ENCODE measurements at regions not wholly inside any gene's neighbourhood (a gene's known extent, or its start where the extent isn't known, plus 50 kb on each side); places are given as distances from the start of the nearest gene placed in this dataset.

- DNase-seq: no peak
- no peaks in the 10 kb centered on the region for H3K4me1 Mint-ChIP-seq (ENCODE audit: low read depth, unreplicated experiment)
- H3K27me3 Mint-ChIP-seq (ENCODE audit: unreplicated experiment): no peaks in the 10 kb centered on the region
- peaks cover 4% of the 10 kb centered on the region for H3K9me3 Mint-ChIP-seq (ENCODE audit: low read depth, unreplicated experiment)
- no peak overlapping the region for H3K27ac Mint-ChIP-seq (ENCODE audit: unreplicated experiment)
- no peak for TF ChIP-seq CTCF (IDR thresholded peaks at IDR 0.05; ENCODE audit: unreplicated experiment)
- no TSS peak for BruUV-seq (replicated peaks)
- H3K4me3 Mint-ChIP-seq (ENCODE audit: low read depth, unreplicated experiment): no peak overlapping the region
- CTCF ChIA-PET: no interaction called here
- H3K36me3 Mint-ChIP-seq (ENCODE audit: insufficient read depth, unreplicated experiment): no peaks in the 10 kb centered on the region
- intact Hi-C loops (cut with micrococcal nuclease; ENCODE audit: unreplicated experiment): no loop called here
Measured at GRCh38 chrX:113421432-113421831, 580.8 kb upstream of the AMOT start.

GRCh38 chrX:113412106-113412505 lies 571.5 kb upstream of the AMOT start:
- no peak for DNase-seq
- H3K36me3 Mint-ChIP-seq (ENCODE audit: insufficient read depth, unreplicated experiment): no peaks in the 10 kb centered on the region
- H3K4me3 Mint-ChIP-seq (ENCODE audit: low read depth, unreplicated experiment): no peak overlapping the region
- H3K27me3 Mint-ChIP-seq (ENCODE audit: unreplicated experiment): no peaks in the 10 kb centered on the region
- no peak overlapping the region for H3K27ac Mint-ChIP-seq (ENCODE audit: unreplicated experiment)
- no TSS peak for BruUV-seq (replicated peaks)
- peaks cover 2% of the 10 kb centered on the region for H3K9me3 Mint-ChIP-seq (ENCODE audit: low read depth, unreplicated experiment)
- intact Hi-C loops (cut with micrococcal nuclease; ENCODE audit: unreplicated experiment): no loop called here
- no peaks in the 10 kb centered on the region for H3K4me1 Mint-ChIP-seq (ENCODE audit: low read depth, unreplicated experiment)
- CTCF ChIA-PET: no interaction called here
- TF ChIP-seq CTCF (IDR thresholded peaks at IDR 0.05; ENCODE audit: unreplicated experiment): no peak

GRCh38 chrX:113408843-113409242 lies 568.2 kb upstream of the AMOT start:
- H3K4me1 Mint-ChIP-seq (ENCODE audit: low read depth, unreplicated experiment): no peaks in the 10 kb centered on the region
- intact Hi-C loops (cut with micrococcal nuclease; ENCODE audit: unreplicated experiment): no loop called here
- H3K9me3 Mint-ChIP-seq (ENCODE audit: low read depth, unreplicated experiment): peaks cover 3% of the 10 kb centered on the region
- CTCF ChIA-PET: no interaction called here
- TF ChIP-seq CTCF (IDR thresholded peaks at IDR 0.05; ENCODE audit: unreplicated experiment): no peak
- no TSS peak for BruUV-seq (replicated peaks)
- H3K4me3 Mint-ChIP-seq (ENCODE audit: low read depth, unreplicated experiment): no peak overlapping the region
- DNase-seq: no peak
- no peaks in the 10 kb centered on the region for H3K27me3 Mint-ChIP-seq (ENCODE audit: unreplicated experiment)
- H3K27ac Mint-ChIP-seq (ENCODE audit: unreplicated experiment): no peak overlapping the region
- H3K36me3 Mint-ChIP-seq (ENCODE audit: insufficient read depth, unreplicated experiment): no peaks in the 10 kb centered on the region

GRCh38 chrX:113400193-113400704 lies 559.6 kb upstream of the AMOT start:
- peak overlapping the region; percentile 95 for H3K27ac Mint-ChIP-seq (ENCODE audit: unreplicated experiment)
- peaks cover 5% of the 10 kb centered on the region for H3K36me3 Mint-ChIP-seq (ENCODE audit: insufficient read depth, unreplicated experiment)
- BruUV-seq (replicated peaks): no TSS peak
- H3K27me3 Mint-ChIP-seq (ENCODE audit: unreplicated experiment): no peaks in the 10 kb centered on the region
- peaks cover 19% of the 10 kb centered on the region for H3K4me1 Mint-ChIP-seq (ENCODE audit: low read depth, unreplicated experiment)
- DNase-seq: peak; percentile 42
- CTCF ChIA-PET: interaction anchor here (0.7 kb wide), 1 partner anchor 1093 kb away, joined by 5 read pairs; no protein-coding TSS in a partner anchor
- H3K9me3 Mint-ChIP-seq (ENCODE audit: low read depth, unreplicated experiment): peaks cover 10% of the 10 kb centered on the region
- TF ChIP-seq CTCF (IDR thresholded peaks at IDR 0.05; ENCODE audit: unreplicated experiment): no peak
- intact Hi-C loops (cut with micrococcal nuclease; ENCODE audit: unreplicated experiment): loop anchor here (5.0 kb wide), 1 partner anchor 72 kb away; no protein-coding TSS in a partner anchor
- peak overlapping the region; percentile 39 for H3K4me3 Mint-ChIP-seq (ENCODE audit: low read depth, unreplicated experiment)

Measured in Calu3 (cell line).